SK-N-SH (cell line): ENCODE measurements at regions not wholly inside any gene's neighbourhood (a gene's known extent, or its start where the extent isn't known, plus 50 kb on each side); places are given as distances from the start of the nearest gene placed in this dataset.

Experiments used
- CTCF ChIA-PET: fragments of 300-600, 350-600 bp; formaldehyde crosslinking; extraction: SDS; loops from one replicate; lab custom pipeline; 2021; lab: Yijun Ruan, JAX
- POLR2A ChIA-PET: fragments of 350-600 bp; sonication (Branson Sonifier 250); formaldehyde crosslinking; extraction: SDS; loops from one replicate; lab custom pipeline; 2020; ENCODE audit warnings: antibody characterized with exemption, inconsistent platforms; lab: Yijun Ruan, JAX
- DNase-seq: peaks from one replicate; pipeline ENCODE4 v3.0.0; 2012
- H2AFZ ChIP-seq: fragments of 200-600 bp; sonication (generic); 2 replicates; pipeline ENCODE4 v1.8.1; 2016; ENCODE audit warnings: antibody characterized with exemption, mild to moderate bottlenecking, low read depth
- H3F3A ChIP-seq: fragments of 200-600 bp; sonication (generic); replicated peaks from 2 replicates; pipeline ENCODE3; 2016; ENCODE audit warnings: antibody characterized with exemption, mild to moderate bottlenecking; ENCODE audit not compliant: insufficient read depth
- H3K27ac ChIP-seq, 2 experiments: fragments of 200-500 bp in 1 of 2; fragments of 200-600 bp in 1 of 2; sonication (Bioruptor generic) in 1 of 2; sonication (generic), shearing (Covaris generic) in 1 of 2; 2 replicates each; pipeline versions ENCODE4 v1.5.1 to v1.6.1; 2014 to 2016; ENCODE audit warnings: low read depth in 2 of 2, inconsistent platforms in 1 of 2, low read length in 1 of 2, mild to moderate bottlenecking in 1 of 2, mixed read lengths in 1 of 2
- H3K27me3 ChIP-seq: fragments of 200-600 bp; sonication (generic), shearing (Covaris generic); 2 replicates; pipeline ENCODE4 v1.6.1; 2016; ENCODE audit warnings: mixed run types; ENCODE audit not compliant: insufficient read depth
- H3K36me3 ChIP-seq, 2 experiments: fragments of 200-500 bp in 1 of 2; fragments of 200-600 bp in 1 of 2; sonication (Bioruptor generic) in 1 of 2; sonication (generic) in 1 of 2; replicated peaks in 1 of 2; 2 replicates each; pipeline versions ENCODE3 to v1.5.1; 2014 to 2016; ENCODE audit warnings: low read length in 1 of 2, mild to moderate bottlenecking in 1 of 2; ENCODE audit not compliant: insufficient read depth in 2 of 2, control insufficient read depth in 1 of 2
- H3K4me1 ChIP-seq, 2 experiments: fragments of 200-500 bp in 1 of 2; fragments of 200-600 bp in 1 of 2; sonication (Bioruptor generic) in 1 of 2; sonication (generic), shearing (Covaris generic) in 1 of 2; 2 replicates each; pipeline versions ENCODE4 v1.5.1 to v1.6.1; 2014 to 2016; ENCODE audit warnings: low read depth in 1 of 2, low read length in 1 of 2, mixed run types in 1 of 2; ENCODE audit not compliant: insufficient read depth in 2 of 2, control insufficient read depth in 1 of 2
- H3K4me2 ChIP-seq: fragments of 200-600 bp; sonication (generic), shearing (Covaris generic); 2 replicates; pipeline ENCODE4 v1.6.1; 2017; ENCODE audit warnings: mixed run types
- H3K4me3 ChIP-seq, 2 experiments: fragments of 200-500 bp in 1 of 2; fragments of 200-600 bp in 1 of 2; sonication (Bioruptor generic) in 1 of 2; sonication (generic), shearing (Covaris generic) in 1 of 2; 2 replicates each; pipeline versions ENCODE4 v1.5.1 to v1.8.1; 2014 to 2016; ENCODE audit warnings: low read depth in 2 of 2, inconsistent platforms in 1 of 2, low read length in 1 of 2, mild to moderate bottlenecking in 1 of 2, mixed read lengths in 1 of 2, moderate library complexity in 1 of 2
- H3K79me2 ChIP-seq: fragments of 200-600 bp; sonication (generic); 2 replicates; pipeline ENCODE4 v1.8.1; 2017; ENCODE audit warnings: mild to moderate bottlenecking; ENCODE audit not compliant: insufficient read depth
- H3K9ac ChIP-seq: fragments of 200-600 bp; sonication (generic); 2 replicates; pipeline ENCODE4 v1.6.1; 2017; ENCODE audit warnings: mixed run types
- H3K9me2 ChIP-seq: fragments of 200-600 bp; sonication (generic); 2 replicates; pipeline ENCODE4 v1.6.1; 2017; ENCODE audit warnings: mixed run types
- H3K9me3 ChIP-seq: fragments of 200-600 bp; sonication (generic); 2 replicates; pipeline ENCODE4 v1.6.1; 2017; ENCODE audit warnings: mixed run types, mild to moderate bottlenecking, moderate library complexity
- H4K20me1 ChIP-seq: fragments of 200-600 bp; sonication (generic); 2 replicates; pipeline ENCODE4 v1.6.1; 2017; ENCODE audit warnings: mild to moderate bottlenecking, mixed run types; ENCODE audit not compliant: insufficient read depth
- CTCF ChIP-seq: fragments of 200-600 bp; sonication (generic); IDR thresholded peaks from 2 replicates; pipeline ENCODE4 v1.6.1; 2017; ENCODE audit warnings: antibody characterized with exemption, mild to moderate bottlenecking, moderate library complexity
- EZH2phosphoT487 ChIP-seq: fragments of 200-600 bp; sonication (generic); IDR thresholded peaks from 2 replicates; pipeline ENCODE4 v1.6.1; 2017; ENCODE audit warnings: low read depth, mixed run types, mild to moderate bottlenecking, antibody characterized with exemption, moderate library complexity, borderline replicate concordance
- GATA2 ChIP-seq: sonication (generic); formaldehyde crosslinking; IDR thresholded peaks from 2 replicates; pipeline ENCODE4 v1.5.0; 2020; ENCODE audit warnings: mild to moderate bottlenecking, missing genetic modification reagents
- POLR2AphosphoS5 ChIP-seq: IDR thresholded peaks from 2 replicates; pipeline ENCODE4 v1.6.1; 2012; ENCODE audit warnings: low read depth, low read length
- RAD21 ChIP-seq: IDR thresholded peaks from 2 replicates; pipeline ENCODE4 v1.6.1; 2012; ENCODE audit warnings: mild to moderate bottlenecking, low read length
- RCOR1 ChIP-seq: fragments of 150-350 bp; IDR thresholded peaks from 2 replicates; pipeline ENCODE4 v1.6.1; 2017; ENCODE audit warnings: antibody characterized with exemption, low read length
- SMC3 ChIP-seq: IDR thresholded peaks from 2 replicates; pipeline ENCODE4 v1.6.1; 2012; ENCODE audit warnings: low read depth, low read length, improper control_type of control experiment
- TAF1 ChIP-seq: IDR thresholded peaks from 2 replicates; pipeline ENCODE4 v1.6.1; 2012; ENCODE audit warnings: low read depth, mild to moderate bottlenecking, low read length, moderate library complexity, borderline replicate concordance
- TCF12 ChIP-seq: IDR thresholded peaks from 2 replicates; pipeline ENCODE4 v1.4.0; 2012
- TEAD4 ChIP-seq: IDR thresholded peaks from 2 replicates; pipeline ENCODE4 v1.4.0; 2012; ENCODE audit warnings: mild to moderate bottlenecking, borderline replicate concordance; ENCODE audit not compliant: insufficient read depth
- YY1 ChIP-seq: IDR thresholded peaks from 2 replicates; pipeline ENCODE4 v1.4.0; 2012; ENCODE audit warnings: low read depth, mild to moderate bottlenecking
- WGBS: methylation state at CpG from one replicate; pipeline ENCODE4 v1.1.6; 2017; ENCODE audit warnings: low lambda C conversion rate; 5-methylcytosine and 5-hydroxymethylcytosine counted together
- TF ChIP-seq, protein P1 (sequence below): IDR thresholded peaks from 2 replicates; pipeline ENCODE4; 2012
- TF ChIP-seq, protein P2 (sequence below): fragments of 150-350 bp; IDR thresholded peaks from 2 replicates; pipeline ENCODE4 v1.6.1; 2017; ENCODE audit warnings: antibody characterized with exemption, low read length, low read depth, borderline replicate concordance

DNA sequence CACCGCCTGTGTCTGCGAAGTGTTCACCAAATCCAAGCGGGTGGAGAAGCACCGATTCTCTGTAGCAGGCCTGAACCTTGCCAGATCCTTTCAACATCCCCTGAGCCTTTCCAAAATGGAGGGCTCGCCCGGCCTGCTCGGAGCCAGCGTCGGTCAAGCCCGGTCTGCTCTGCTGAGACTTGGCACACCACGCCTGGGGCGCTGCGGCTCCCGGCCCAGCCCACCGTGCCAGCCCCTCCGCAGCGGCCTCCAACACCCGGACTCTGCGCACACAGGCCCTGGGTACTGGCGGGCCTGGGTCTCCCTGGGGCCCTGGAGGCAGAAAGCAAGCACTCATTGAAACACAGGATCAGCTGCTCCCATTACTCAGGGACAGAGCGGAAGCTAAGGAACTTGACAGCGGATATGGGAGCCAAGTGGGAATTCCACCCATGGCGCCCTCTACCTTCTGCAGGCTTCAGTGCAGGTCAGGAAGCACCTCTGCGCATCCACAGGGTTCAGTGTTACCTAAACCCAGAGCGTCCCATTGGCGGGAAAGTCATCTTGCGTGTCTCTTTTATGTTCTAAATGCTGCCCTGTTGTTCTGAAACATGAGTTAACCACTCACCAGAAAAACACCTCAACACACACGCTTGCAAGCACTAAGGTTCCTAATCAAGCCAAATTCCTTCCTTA, 159.9 kb downstream of the ZBTB18 start:
- Histone ChIP-seq H3K9me3 (no peaks in the 10 kb centered on the region), H3K79me2 (no peaks in the 10 kb centered on the region), H3K9me2 (no peaks in the 10 kb centered on the region), H3K4me3 (no peak overlapping the region), H3F3A (no peaks in the 10 kb centered on the region), H4K20me1 (no peaks in the 10 kb centered on the region), H3K9ac (no peak overlapping the region), H2AFZ (no peak overlapping the region), H3K27ac (no peak overlapping the region), H3K4me2 (no peak overlapping the region), H3K4me1 (peaks cover 4 to 14% of the 10 kb centered on the region in 2 experiments; a peak in 3 of 4 replicates), H3K27me3 (no peaks in the 10 kb centered on the region)
- WGBS, result 95% methylated on average over 26 of the region's 28 CpGs
- peak; percentile 66 for DNase-seq
- POLR2A ChIA-PET, result no interaction called here
- CTCF ChIA-PET, result interaction anchor here (0.6 to 1.6 kb wide), 4 partner anchors 11 to 868 kb away, joined by 3 to 4 read pairs (median 3); no protein-coding TSS in a partner anchor
- no peak for TF ChIP-seq RCOR1
- TF ChIP-seq CTCF, result peak; percentile 54
- TF ChIP-seq TAF1, result no peak
- peak; percentile 18; the same call in 1 of the 2 replicates for TF ChIP-seq SMC3
- TF ChIP-seq RAD21, result peak; percentile 49
- TF ChIP-seq, all 33 proteins: peak for 3
- no peaks in the 10 kb centered on the region for H3K36me3 ChIP-seq

- TF ChIP-seq, protein P1, sequence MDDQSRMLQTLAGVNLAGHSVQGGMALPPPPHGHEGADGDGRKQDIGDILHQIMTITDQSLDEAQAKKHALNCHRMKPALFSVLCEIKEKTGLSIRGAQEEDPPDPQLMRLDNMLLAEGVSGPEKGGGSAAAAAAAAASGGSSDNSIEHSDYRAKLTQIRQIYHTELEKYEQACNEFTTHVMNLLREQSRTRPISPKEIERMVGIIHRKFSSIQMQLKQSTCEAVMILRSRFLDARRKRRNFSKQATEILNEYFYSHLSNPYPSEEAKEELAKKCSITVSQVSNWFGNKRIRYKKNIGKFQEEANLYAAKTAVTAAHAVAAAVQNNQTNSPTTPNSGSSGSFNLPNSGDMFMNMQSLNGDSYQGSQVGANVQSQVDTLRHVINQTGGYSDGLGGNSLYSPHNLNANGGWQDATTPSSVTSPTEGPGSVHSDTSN, result no peak
- TF ChIP-seq TEAD4, result no peak
- TF ChIP-seq EZH2phosphoT487, result no peak
- TF ChIP-seq YY1, result no peak
- TF ChIP-seq, protein P2, sequence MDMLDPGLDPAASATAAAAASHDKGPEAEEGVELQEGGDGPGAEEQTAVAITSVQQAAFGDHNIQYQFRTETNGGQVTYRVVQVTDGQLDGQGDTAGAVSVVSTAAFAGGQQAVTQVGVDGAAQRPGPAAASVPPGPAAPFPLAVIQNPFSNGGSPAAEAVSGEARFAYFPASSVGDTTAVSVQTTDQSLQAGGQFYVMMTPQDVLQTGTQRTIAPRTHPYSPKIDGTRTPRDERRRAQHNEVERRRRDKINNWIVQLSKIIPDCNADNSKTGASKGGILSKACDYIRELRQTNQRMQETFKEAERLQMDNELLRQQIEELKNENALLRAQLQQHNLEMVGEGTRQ, result no peak
- no peak for TF ChIP-seq POLR2AphosphoS5
- no peak for TF ChIP-seq GATA2 (CRISPR knock-in tag)
- TF ChIP-seq TCF12, result no peak
- ChIA-PET POLR2A (no interaction called here), CTCF (interaction anchor here (0.8 to 1.6 kb wide), 3 partner anchors 11 to 869 kb away, joined by 3 to 4 read pairs (median 4); no protein-coding TSS in a partner anchor)
- Histone ChIP-seq H3K4me3 (no peak overlapping the region), H3K9me2 (no peaks in the 10 kb centered on the region), H3K27me3 (no peaks in the 10 kb centered on the region), H2AFZ (no peak overlapping the region), H3K4me1 (peaks cover 4 to 14% of the 10 kb centered on the region in 2 experiments; a peak in 3 of 4 replicates), H3K79me2 (no peaks in the 10 kb centered on the region), H3K36me3 (no peaks in the 10 kb centered on the region), H3K9me3 (no peaks in the 10 kb centered on the region), H4K20me1 (no peaks in the 10 kb centered on the region), H3K4me2 (no peak overlapping the region), H3K27ac (no peak overlapping the region), H3F3A (no peaks in the 10 kb centered on the region), H3K9ac (no peak overlapping the region)
- no peak for DNase-seq
- 90% methylated on average over 5 of the region's 5 CpGs for WGBS
Observed at GRCh38 chr1:244211559-244211944, 160.5 kb downstream of the ZBTB18 start.
